Head of caudate nucleus (tissue), 42 donors: ENCODE measurements at regions not wholly inside any gene's neighbourhood (a gene's known extent, or its start where the extent isn't known, plus 50 kb on each side); places are given as distances from the start of the nearest gene placed in this dataset.

Experiments used
- DNase-seq, 42 donors: peaks; one replicate each; pipeline versions ENCODE4 v3.0.0 to v3.0.0-alpha.2; 2020 to 2021; ENCODE audit warnings: mixed read lengths in 7 of 42
- intact Hi-C: fragments of 100-400 bp; cut with DNase I; formaldehyde crosslinking; loops from one replicate; pipeline ENCODE4 v1.15.0; 2022

GRCh38 chr22:34293324-34293723 lies 373.0 kb upstream of the LARGE1 start:
- DNase-seq, result no peak
- intact Hi-C loops, result no loop called here

- intact Hi-C loops, result no loop called here
Measured at GRCh38 chr22:34294476-34294875, 374.2 kb upstream of the LARGE1 start.

GRCh38 chr22:34294986-34295385 lies 374.7 kb upstream of the LARGE1 start:
- intact Hi-C loops, result no loop called here
- no peak for DNase-seq

More at GRCh38 chr22:34294476-34294875, 374.2 kb upstream of the LARGE1 start:
- no peak for DNase-seq

GRCh38 chr22:34296461-34296860 lies 376.2 kb upstream of the LARGE1 start:
- DNase-seq, result no peak
- intact Hi-C loops, result no loop called here

GRCh38 chr22:34297536-34298120 lies 377.4 kb upstream of the LARGE1 start:
- DNase-seq, result no peak
- intact Hi-C loops, result no loop called here

GRCh38 chr22:34299496-34299895 lies 379.2 kb upstream of the LARGE1 start:
- DNase-seq, result no peak
- intact Hi-C loops, result no loop called here

- DNase-seq, result no peak
- intact Hi-C loops, result no loop called here
Measured at GRCh38 chr22:34301569-34301968, 381.3 kb upstream of the LARGE1 start.

- intact Hi-C loops, result no loop called here
- no peak for DNase-seq
Measured at GRCh38 chr22:34303656-34304055, 383.4 kb upstream of the LARGE1 start.

GRCh38 chr22:34306361-34306760 lies 386.1 kb upstream of the LARGE1 start:
- no peak for DNase-seq
- intact Hi-C loops, result no loop called here

- intact Hi-C loops, result no loop called here
- DNase-seq, result no peak
Measured at GRCh38 chr22:34308101-34308500, 387.8 kb upstream of the LARGE1 start.

- intact Hi-C loops, result no loop called here
- DNase-seq, result no peak
Measured at GRCh38 chr22:34319346-34319745, 399.1 kb upstream of the LARGE1 start.

- no peak for DNase-seq
- intact Hi-C loops, result no loop called here
Measured at GRCh38 chr22:34324763-34325162, 404.5 kb upstream of the LARGE1 start.

GRCh38 chr22:34326901-34327300 lies 406.6 kb upstream of the LARGE1 start:
- DNase-seq, result no peak
- intact Hi-C loops, result no loop called here

- DNase-seq, result no peak
- intact Hi-C loops, result no loop called here
Measured at GRCh38 chr22:34330432-34330831, 410.2 kb upstream of the LARGE1 start.

- no peak for DNase-seq
- intact Hi-C loops, result no loop called here
Measured at GRCh38 chr22:34333285-34333684, 413.0 kb upstream of the LARGE1 start.

GRCh38 chr22:34334893-34335292 lies 414.6 kb upstream of the LARGE1 start:
- no peak for DNase-seq
- intact Hi-C loops, result no loop called here

- no peak for DNase-seq
- intact Hi-C loops, result no loop called here
Measured at GRCh38 chr22:34344702-34345101, 424.4 kb upstream of the LARGE1 start.

- intact Hi-C loops, result no loop called here
- DNase-seq, result no peak
Measured at GRCh38 chr22:34354071-34354817, 434.0 kb upstream of the LARGE1 start.

GRCh38 chr22:34356481-34356880 lies 436.2 kb upstream of the LARGE1 start:
- intact Hi-C loops, result no loop called here
- DNase-seq, result no peak

- no peak for DNase-seq
- intact Hi-C loops, result no loop called here
Measured at GRCh38 chr22:34370711-34371110, 450.4 kb upstream of the LARGE1 start.

GRCh38 chr22:34379825-34380224 lies 459.5 kb upstream of the LARGE1 start:
- DNase-seq, result no peak
- intact Hi-C loops, result no loop called here
